Prostate gland (tissue), 2 donors: ENCODE measurements at regions not wholly inside any gene's neighbourhood (a gene's known extent, or its start where the extent isn't known, plus 50 kb on each side); places are given as distances from the start of the nearest gene placed in this dataset.

Experiments used
- DNase-seq: peaks from one replicate; pipeline ENCODE4 v3.0.0-alpha.2; 2019; ENCODE audit warnings: low spot score
- H3K27ac ChIP-seq, 2 donors: fragments of 200-600 bp; sonication (generic); 2 replicates each; pipeline ENCODE4 v1.5.1; 2017 to 2019
- H3K27me3 ChIP-seq: fragments of 200-600 bp; sonication (generic); replicated peaks from 2 replicates; pipeline ENCODE4 v1.5.1; 2019; ENCODE audit not compliant: insufficient read depth
- H3K36me3 ChIP-seq, 2 donors: fragments of 200-600 bp; sonication (generic); 1 replicate in 1 of 2; 2 replicates in 1 of 2; pipeline versions ENCODE4 v1.5.1 to v1.8.1; 2017 to 2019
- H3K4me1 ChIP-seq: fragments of 200-600 bp; sonication (generic); replicated peaks from 2 replicates; pipeline ENCODE4 v1.5.1; 2019
- H3K4me3 ChIP-seq, 2 donors: fragments of 200-600 bp; sonication (generic); 2 replicates each; pipeline ENCODE4 v1.5.1; 2017 to 2019
- H3K9me3 ChIP-seq: fragments of 200-600 bp; sonication (generic); 2 replicates; pipeline ENCODE4 v1.5.1; 2017
- CTCF ChIP-seq, 4 experiments: fragments of 200-600 bp in 2 of 4; fragments of 450-650 bp in 2 of 4; sonication (generic) in 2 of 4; IDR thresholded peaks; 1 replicate in 3 of 4; 2 replicates in 1 of 4; pipeline ENCODE4 v1.5.1; 2016 to 2019; ENCODE audit warnings: antibody characterized with exemption in 4 of 4, mild to moderate bottlenecking in 2 of 4, moderate library complexity in 2 of 4
- POLR2A ChIP-seq: fragments of 450-650 bp; IDR thresholded peaks from one replicate; pipeline ENCODE4 v1.6.1; 2016; ENCODE audit warnings: antibody characterized with exemption, mild to moderate bottlenecking
- POLR2AphosphoS5 ChIP-seq: sonication (generic); formaldehyde crosslinking; IDR thresholded peaks from one replicate; pipeline ENCODE4 v1.6.1; 2017; ENCODE audit warnings: antibody characterized with exemption
- WGBS: methylation state at CpG from one replicate; pipeline ENCODE4 v1.1.5; 2018; 5-methylcytosine and 5-hydroxymethylcytosine counted together
- intact Hi-C: fragments of 100-400 bp; cut with DNase I; formaldehyde crosslinking; loops from one replicate; pipeline ENCODE4 v1.14.2; 2022

GRCh38 chr7:131865911-131866310 is 309.5 kb upstream of the PODXL start:
- 99% methylated on average over 2 of the region's 2 CpGs for WGBS
- intact Hi-C loops: no loop called here
- no peak for DNase-seq
- no peaks in the 10 kb centered on the region for H3K9me3 ChIP-seq
- no peaks in the 10 kb centered on the region for H3K36me3 ChIP-seq
- H3K4me1 ChIP-seq: no peaks in the 10 kb centered on the region
- H3K27me3 ChIP-seq: no peaks in the 10 kb centered on the region
- TF ChIP-seq POLR2A (no peak), CTCF (IDR thresholded peaks at IDR 0.05) (no peak)
- no peak overlapping the region for H3K27ac ChIP-seq
- no peak overlapping the region for H3K4me3 ChIP-seq

DNA sequence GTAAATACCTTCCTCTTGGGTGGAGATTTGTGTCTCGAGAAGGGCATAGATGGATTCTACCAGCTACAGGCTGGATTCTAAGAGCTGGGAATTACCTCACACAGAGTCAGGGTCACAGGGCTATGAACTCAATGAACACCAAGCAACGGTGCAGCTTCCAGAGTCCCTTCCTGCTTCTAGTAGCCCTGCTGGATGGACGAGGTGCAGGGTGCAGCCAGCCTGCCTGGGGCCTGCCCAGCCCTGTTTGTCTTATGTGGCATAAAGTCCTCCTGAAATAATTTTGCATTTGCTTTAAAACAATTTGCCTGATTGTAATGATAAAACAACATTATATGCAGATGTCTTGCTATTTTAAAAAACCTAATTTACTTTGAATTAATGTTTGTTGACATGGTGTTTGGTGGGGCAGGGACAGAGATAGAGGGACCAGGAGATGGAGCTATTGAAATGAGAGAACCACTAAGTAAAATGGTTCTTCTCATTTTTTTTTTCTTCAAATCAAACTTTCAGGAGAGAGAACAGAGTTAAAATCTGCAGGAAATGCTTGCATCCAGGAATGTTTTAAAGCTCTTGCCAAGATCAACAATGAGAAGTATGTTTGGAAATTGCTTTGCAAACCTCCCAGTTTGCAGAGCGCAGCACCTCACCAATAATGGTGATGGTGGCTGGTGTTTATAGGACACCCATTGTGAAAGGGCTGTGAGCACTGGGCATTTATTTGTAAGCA is 305.4 kb upstream of the PODXL start:
- Histone ChIP-seq H3K4me3 (no peak overlapping the region), H3K36me3 (no peaks in the 10 kb centered on the region), H3K27me3 (no peaks in the 10 kb centered on the region), H3K9me3 (no peaks in the 10 kb centered on the region), H3K27ac (no peak overlapping the region), H3K4me1 (no peaks in the 10 kb centered on the region)
- TF ChIP-seq CTCF (IDR thresholded peaks at IDR 0.05) (no peak), POLR2A (no peak), POLR2AphosphoS5 (peak; percentile 56)
- intact Hi-C loops: no loop called here
- DNase-seq: no peak
- WGBS: 36% methylated on average over 4 of the region's 4 CpGs

GRCh38 chr7:131859147-131859821 is 302.9 kb upstream of the PODXL start:
- Histone ChIP-seq H3K36me3 (no peaks in the 10 kb centered on the region), H3K9me3 (no peaks in the 10 kb centered on the region), H3K27ac (no peak overlapping the region), H3K4me1 (no peaks in the 10 kb centered on the region), H3K4me3 (no peak overlapping the region), H3K27me3 (no peaks in the 10 kb centered on the region)
- 24% methylated on average over 6 of the region's 6 CpGs for WGBS
- TF ChIP-seq POLR2AphosphoS5 (no peak), CTCF (IDR thresholded peaks at IDR 0.05) (peak; percentile 35 to 70 (median 64))
- intact Hi-C loops: no loop called here
- peak; percentile 61 for DNase-seq

- H3K27me3 ChIP-seq: no peaks in the 10 kb centered on the region
- H3K9me3 ChIP-seq: no peaks in the 10 kb centered on the region
- TF ChIP-seq POLR2AphosphoS5 (no peak), POLR2A (no peak), CTCF (IDR thresholded peaks at IDR 0.05) (no peak)
- H3K4me1 ChIP-seq: no peaks in the 10 kb centered on the region
- WGBS: 61% methylated on average over 2 of the region's 2 CpGs
- H3K4me3 ChIP-seq: no peak overlapping the region
- H3K36me3 ChIP-seq: no peaks in the 10 kb centered on the region
- DNase-seq: no peak
- H3K27ac ChIP-seq: no peak overlapping the region
- intact Hi-C loops: no loop called here
These were observed 302.2 kb upstream of the PODXL start for GRCh38 chr7:131858611-131859010.

GRCh38 chr7:131849472-131849871 is 293.0 kb upstream of the PODXL start:
- intact Hi-C loops: no loop called here
- WGBS: 91% methylated on average over 7 of the region's 7 CpGs
- no peaks in the 10 kb centered on the region for H3K27me3 ChIP-seq
- H3K27ac ChIP-seq: no peak overlapping the region
- no peaks in the 10 kb centered on the region for H3K36me3 ChIP-seq
- no peaks in the 10 kb centered on the region for H3K4me1 ChIP-seq
- no peak for TF ChIP-seq CTCF (IDR thresholded peaks at IDR 0.05)
- TF ChIP-seq POLR2A: no peak
- TF ChIP-seq POLR2AphosphoS5: no peak
- H3K9me3 ChIP-seq: no peaks in the 10 kb centered on the region
- DNase-seq: no peak
- H3K4me3 ChIP-seq: no peak overlapping the region
